Thoracic aorta (tissue), 2 donors: ENCODE measurements at regions not wholly inside any gene's neighbourhood (a gene's known extent, or its start where the extent isn't known, plus 50 kb on each side); places are given as distances from the start of the nearest gene placed in this dataset.

Source experiments
- ATAC-seq: fragments of 150-250 bp; one replicate; pipeline ENCODE4 v1.8.0; 2017; ENCODE audit warnings: low read depth; ENCODE audit not compliant: insufficient number of reproducible peaks, low FRiP score
- DNase-seq: peaks from one replicate; pipeline ENCODE4 v3.0.0-alpha.2; 2020; ENCODE audit warnings: low spot score
- H3K27ac ChIP-seq, 2 donors: fragments of 200-600 bp; sonication (generic); 1 replicate in 1 of 2; 2 replicates in 1 of 2; pipeline ENCODE4 v1.5.1; 2016; ENCODE audit warnings: mild to moderate bottlenecking in 2 of 2, moderate library complexity in 2 of 2
- H3K27me3 ChIP-seq: fragments of 200-600 bp; sonication (generic); replicated peaks from 2 replicates; pipeline ENCODE4 v1.6.0; 2016; ENCODE audit warnings: mild to moderate bottlenecking; ENCODE audit not compliant: insufficient read depth
- H3K36me3 ChIP-seq: fragments of 200-600 bp; sonication (generic); one replicate; pipeline ENCODE4 v1.5.1; 2016
- H3K4me1 ChIP-seq, 2 donors: fragments of 200-600 bp; sonication (generic); 1 replicate in 1 of 2; 2 replicates in 1 of 2; pipeline versions ENCODE4 v1.5.1 to v1.6.0; 2016; ENCODE audit warnings: low read depth in 2 of 2, mild to moderate bottlenecking in 1 of 2; ENCODE audit not compliant: control insufficient read depth in 1 of 2
- H3K4me3 ChIP-seq: fragments of 200-600 bp; sonication (generic); 2 replicates; pipeline ENCODE4 v1.5.1; 2016; ENCODE audit warnings: mild to moderate bottlenecking
- H3K9me3 ChIP-seq: fragments of 200-600 bp; sonication (generic); 2 replicates; pipeline ENCODE4 v1.5.1; 2016
- TF ChIP-seq, protein P1 (sequence below): fragments of 200-600 bp; sonication (generic); IDR thresholded peaks from one replicate; pipeline ENCODE4 v1.5.1; 2019; ENCODE audit warnings: antibody characterized with exemption

DNA sequence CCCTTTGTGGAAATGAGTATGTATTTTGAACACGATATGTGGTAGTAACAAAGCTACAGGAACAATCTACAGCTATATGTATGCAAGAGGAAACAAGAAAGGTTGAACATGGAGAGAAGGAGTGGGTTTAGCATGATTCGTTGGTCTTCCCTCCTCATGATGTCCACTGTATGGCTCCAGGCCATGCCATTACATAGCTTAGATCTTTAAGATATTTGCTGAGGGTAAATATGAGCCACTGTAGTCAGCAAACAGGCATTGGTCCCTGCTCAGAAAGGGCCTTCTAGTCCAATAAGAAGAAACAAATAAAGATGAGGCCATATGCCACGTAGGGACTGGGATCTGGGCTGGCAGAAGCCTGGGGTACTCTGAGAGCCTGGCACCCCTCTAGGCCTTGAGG, 543.2 kb upstream of the SGCD start:
- no peak overlapping the region for H3K4me3 ChIP-seq
- ATAC-seq = no peak
- TF ChIP-seq, protein P1, sequence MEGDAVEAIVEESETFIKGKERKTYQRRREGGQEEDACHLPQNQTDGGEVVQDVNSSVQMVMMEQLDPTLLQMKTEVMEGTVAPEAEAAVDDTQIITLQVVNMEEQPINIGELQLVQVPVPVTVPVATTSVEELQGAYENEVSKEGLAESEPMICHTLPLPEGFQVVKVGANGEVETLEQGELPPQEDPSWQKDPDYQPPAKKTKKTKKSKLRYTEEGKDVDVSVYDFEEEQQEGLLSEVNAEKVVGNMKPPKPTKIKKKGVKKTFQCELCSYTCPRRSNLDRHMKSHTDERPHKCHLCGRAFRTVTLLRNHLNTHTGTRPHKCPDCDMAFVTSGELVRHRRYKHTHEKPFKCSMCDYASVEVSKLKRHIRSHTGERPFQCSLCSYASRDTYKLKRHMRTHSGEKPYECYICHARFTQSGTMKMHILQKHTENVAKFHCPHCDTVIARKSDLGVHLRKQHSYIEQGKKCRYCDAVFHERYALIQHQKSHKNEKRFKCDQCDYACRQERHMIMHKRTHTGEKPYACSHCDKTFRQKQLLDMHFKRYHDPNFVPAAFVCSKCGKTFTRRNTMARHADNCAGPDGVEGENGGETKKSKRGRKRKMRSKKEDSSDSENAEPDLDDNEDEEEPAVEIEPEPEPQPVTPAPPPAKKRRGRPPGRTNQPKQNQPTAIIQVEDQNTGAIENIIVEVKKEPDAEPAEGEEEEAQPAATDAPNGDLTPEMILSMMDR = no peak

DNA sequence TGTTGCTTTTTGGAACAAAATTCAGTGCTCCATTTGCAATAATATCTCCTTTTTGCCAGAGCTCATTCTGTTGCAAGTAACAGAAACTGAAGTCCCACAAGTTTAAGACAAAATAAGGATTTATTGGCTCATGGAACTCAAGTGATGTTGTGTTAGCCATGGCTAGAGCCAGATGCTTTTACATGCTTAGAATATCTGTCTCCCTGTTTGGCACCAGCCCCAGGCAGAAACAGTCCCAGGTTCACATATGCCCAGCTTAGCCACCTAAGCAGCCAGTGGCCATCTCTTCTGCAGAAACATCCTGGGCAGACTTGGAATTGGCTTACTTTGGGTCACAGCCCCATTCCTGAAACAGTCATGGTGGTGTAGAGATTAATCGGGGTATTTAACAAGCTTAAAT, 540.9 kb upstream of the SGCD start:
- Histone ChIP-seq H3K4me1 (no peaks in the 10 kb centered on the region), H3K9me3 (no peaks in the 10 kb centered on the region), H3K27ac (no peak overlapping the region), H3K27me3 (no peaks in the 10 kb centered on the region), H3K4me3 (no peak overlapping the region), H3K36me3 (no peaks in the 10 kb centered on the region)
- ATAC-seq (no peak), DNase-seq (no peak)
- TF ChIP-seq, protein P1 = no peak

More for the DNA sequence above, 543.2 kb upstream of the SGCD start:
- H3K27me3 ChIP-seq = no peaks in the 10 kb centered on the region
- DNase-seq = no peak
- H3K9me3 ChIP-seq = no peaks in the 10 kb centered on the region
- H3K27ac ChIP-seq = no peak overlapping the region
- no peaks in the 10 kb centered on the region for H3K4me1 ChIP-seq
- no peaks in the 10 kb centered on the region for H3K36me3 ChIP-seq

DNA sequence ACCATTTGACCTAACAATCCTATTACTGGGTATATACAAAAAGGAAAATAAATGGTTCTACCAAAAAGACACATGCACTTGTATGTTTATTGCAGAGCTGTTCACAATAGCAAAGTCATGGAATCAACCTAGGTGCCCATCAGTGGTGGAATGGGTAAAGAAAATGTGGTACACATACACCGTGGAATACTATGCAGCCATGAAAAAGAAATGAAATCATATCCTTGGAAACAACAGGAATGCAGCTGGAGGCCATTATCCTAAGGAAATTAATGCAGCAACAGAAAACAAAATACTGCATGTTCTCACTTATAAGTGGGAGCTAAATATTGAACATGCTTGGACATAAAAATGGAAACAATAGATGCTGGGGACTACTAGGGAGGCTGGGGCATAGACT, 534.1 kb upstream of the SGCD start:
- TF ChIP-seq, protein P1 = no peak
- ATAC-seq = no peak
- DNase-seq = no peak
- H3K4me3 ChIP-seq = no peak overlapping the region
- H3K4me1 ChIP-seq = no peaks in the 10 kb centered on the region
- no peaks in the 10 kb centered on the region for H3K27me3 ChIP-seq
- H3K9me3 ChIP-seq = peaks cover 11% of the 10 kb centered on the region
- H3K27ac ChIP-seq = no peak overlapping the region
- no peaks in the 10 kb centered on the region for H3K36me3 ChIP-seq

DNA sequence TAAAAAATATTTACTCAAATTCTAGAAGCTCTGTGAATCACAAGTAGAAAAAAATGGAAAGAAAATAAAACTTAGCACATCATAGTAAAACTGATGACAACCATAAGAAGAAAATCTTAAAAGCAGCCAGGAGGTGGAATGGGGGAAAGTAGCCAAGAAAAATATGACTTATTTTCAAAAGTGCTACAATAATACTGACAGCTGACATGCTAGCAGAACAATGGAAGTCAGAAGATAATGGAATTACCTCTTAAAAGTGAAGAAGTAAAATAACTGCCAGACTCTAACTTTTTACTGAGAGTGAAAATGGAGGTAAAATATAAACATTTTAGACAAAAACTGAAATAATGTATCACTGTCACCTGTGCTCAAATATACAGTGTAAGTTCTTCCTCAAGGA, 532.2 kb upstream of the SGCD start:
- DNase-seq = no peak
- Histone ChIP-seq H3K4me1 (no peaks in the 10 kb centered on the region), H3K27me3 (no peaks in the 10 kb centered on the region), H3K36me3 (no peaks in the 10 kb centered on the region), H3K4me3 (no peak overlapping the region), H3K9me3 (peaks cover 11% of the 10 kb centered on the region), H3K27ac (no peak overlapping the region)
- ATAC-seq = no peak
- TF ChIP-seq, protein P1 = no peak

DNA sequence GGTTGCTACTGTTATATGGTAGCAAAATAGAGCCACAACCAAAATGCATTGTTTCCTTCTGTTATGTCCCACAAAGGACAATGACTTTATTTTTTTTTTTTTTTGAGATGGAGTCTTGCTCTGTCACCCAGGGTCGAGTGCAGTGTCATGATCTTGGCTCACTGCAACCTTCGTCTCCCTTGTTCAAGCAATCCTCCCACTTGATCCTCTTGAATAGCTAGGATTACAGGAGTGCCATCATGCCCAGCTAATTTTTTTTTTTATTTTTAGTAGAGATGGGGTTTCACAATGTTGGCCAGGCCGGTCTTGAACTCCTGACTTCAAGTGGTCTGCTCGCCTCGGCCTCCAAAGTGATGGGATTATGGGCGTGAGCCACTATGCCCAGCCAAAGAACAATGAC, 527.7 kb upstream of the SGCD start:
- no peak overlapping the region for H3K27ac ChIP-seq
- ATAC-seq (no peak), DNase-seq (no peak)
- no peaks in the 10 kb centered on the region for H3K36me3 ChIP-seq
- no peaks in the 10 kb centered on the region for H3K27me3 ChIP-seq
- no peak overlapping the region for H3K4me3 ChIP-seq
- H3K9me3 ChIP-seq = peaks cover 7% of the 10 kb centered on the region
- TF ChIP-seq, protein P1 = no peak
- H3K4me1 ChIP-seq = no peaks in the 10 kb centered on the region
